ENCODE measurements at regions not wholly inside any gene's neighbourhood (a gene's known extent, or its start where the extent isn't known, plus 50 kb on each side); places are given as distances from the start of the nearest gene placed in this dataset.

GRCh38 chr17:33870936-33871335 is 384.1 kb upstream of the CCL2 start:
- TF ChIP-seq CTCF (conservative IDR thresholded peaks at IDR 0.05 in 1 of 2, IDR thresholded peaks at IDR 0.05 in 1 of 2; ENCODE audit: low read depth in 1 of 2, low read length in 2 of 2) (no peak), EZH2 (IDR thresholded peaks at IDR 0.05; ENCODE audit: low read length, missing control alignments) (no peak)

All from fibroblast of lung (primary cell).